ENCODE measurements at regions not wholly inside any gene's neighbourhood (a gene's known extent, or its start where the extent isn't known, plus 50 kb on each side); places are given as distances from the start of the nearest gene placed in this dataset.

GRCh38 chr2:8563814-8564474 is 117.9 kb upstream of the ID2 start:
- Mint-ChIP-seq H3K4me1 (ENCODE audit: unreplicated experiment) (no peaks in the 10 kb centered on the region), H3K36me3 (ENCODE audit: unreplicated experiment) (no peaks in the 10 kb centered on the region), H3K27me3 (ENCODE audit: unreplicated experiment) (no peaks in the 10 kb centered on the region), H3K9me3 (ENCODE audit: unreplicated experiment) (peaks cover 10% of the 10 kb centered on the region), H3K4me3 (ENCODE audit: unreplicated experiment) (no peak overlapping the region), H3K27ac (ENCODE audit: unreplicated experiment) (no peak overlapping the region)
- no peak for TF ChIP-seq CTCF (IDR thresholded peaks at IDR 0.05)
- no peak for DNase-seq (ENCODE audit: extremely low spot score, unreplicated experiment)

GRCh38 chr2:8564475-8564874 is 117.4 kb upstream of the ID2 start:
- Mint-ChIP-seq H3K36me3 (ENCODE audit: unreplicated experiment) (no peaks in the 10 kb centered on the region), H3K4me3 (ENCODE audit: unreplicated experiment) (no peak overlapping the region), H3K27ac (ENCODE audit: unreplicated experiment) (no peak overlapping the region), H3K27me3 (ENCODE audit: unreplicated experiment) (no peaks in the 10 kb centered on the region), H3K4me1 (ENCODE audit: unreplicated experiment) (no peaks in the 10 kb centered on the region), H3K9me3 (ENCODE audit: unreplicated experiment) (peaks cover 10% of the 10 kb centered on the region)
- no peak for DNase-seq (ENCODE audit: extremely low spot score, unreplicated experiment)
- no peak for TF ChIP-seq CTCF (IDR thresholded peaks at IDR 0.05)

GRCh38 chr2:8565399-8566154 is 116.3 kb upstream of the ID2 start:
- Mint-ChIP-seq H3K36me3 (ENCODE audit: unreplicated experiment) (no peaks in the 10 kb centered on the region), H3K27ac (ENCODE audit: unreplicated experiment) (no peak overlapping the region), H3K27me3 (ENCODE audit: unreplicated experiment) (peaks cover 3% of the 10 kb centered on the region), H3K9me3 (ENCODE audit: unreplicated experiment) (peaks cover 10% of the 10 kb centered on the region), H3K4me1 (ENCODE audit: unreplicated experiment) (no peaks in the 10 kb centered on the region), H3K4me3 (ENCODE audit: unreplicated experiment) (no peak overlapping the region)
- TF ChIP-seq CTCF (IDR thresholded peaks at IDR 0.05) = no peak
- no peak for DNase-seq (ENCODE audit: extremely low spot score, unreplicated experiment)

GRCh38 chr2:8566155-8566670 is 115.6 kb upstream of the ID2 start:
- no peak for DNase-seq (ENCODE audit: extremely low spot score, unreplicated experiment)
- peaks cover 3% of the 10 kb centered on the region for H3K27me3 Mint-ChIP-seq (ENCODE audit: unreplicated experiment)
- no peak overlapping the region for H3K27ac Mint-ChIP-seq (ENCODE audit: unreplicated experiment)
- H3K4me1 Mint-ChIP-seq (ENCODE audit: unreplicated experiment) = no peaks in the 10 kb centered on the region
- peaks cover 7% of the 10 kb centered on the region for H3K9me3 Mint-ChIP-seq (ENCODE audit: unreplicated experiment)
- TF ChIP-seq CTCF (IDR thresholded peaks at IDR 0.05) = no peak
- H3K36me3 Mint-ChIP-seq (ENCODE audit: unreplicated experiment) = no peaks in the 10 kb centered on the region
- no peak overlapping the region for H3K4me3 Mint-ChIP-seq (ENCODE audit: unreplicated experiment)

- peaks cover 3% of the 10 kb centered on the region for H3K27me3 Mint-ChIP-seq (ENCODE audit: unreplicated experiment)
- H3K36me3 Mint-ChIP-seq (ENCODE audit: unreplicated experiment) = no peaks in the 10 kb centered on the region
- H3K4me3 Mint-ChIP-seq (ENCODE audit: unreplicated experiment) = no peak overlapping the region
- no peak overlapping the region for H3K27ac Mint-ChIP-seq (ENCODE audit: unreplicated experiment)
- no peak for DNase-seq (ENCODE audit: extremely low spot score, unreplicated experiment)
- H3K4me1 Mint-ChIP-seq (ENCODE audit: unreplicated experiment) = no peaks in the 10 kb centered on the region
- TF ChIP-seq CTCF (IDR thresholded peaks at IDR 0.05) = no peak
- H3K9me3 Mint-ChIP-seq (ENCODE audit: unreplicated experiment) = peaks cover 7% of the 10 kb centered on the region
Measured at GRCh38 chr2:8566774-8567468, 114.9 kb upstream of the ID2 start.
